NCI-H1105 (cell line): ENCODE measurements at regions not wholly inside any gene's neighbourhood (a gene's known extent, or its start where the extent isn't known, plus 50 kb on each side); places are given as distances from the start of the nearest gene placed in this dataset.
"Not testable (repeated sequence)": the region's sequence is repeated elsewhere in the genome, so short reads cannot be mapped to it uniquely, and the experiment has no call there.

ENCODE experiments used
- DNase-seq: peaks from one replicate; lab custom pipeline; 2025; lab: John Stamatoyannopoulos, UW

DNA sequence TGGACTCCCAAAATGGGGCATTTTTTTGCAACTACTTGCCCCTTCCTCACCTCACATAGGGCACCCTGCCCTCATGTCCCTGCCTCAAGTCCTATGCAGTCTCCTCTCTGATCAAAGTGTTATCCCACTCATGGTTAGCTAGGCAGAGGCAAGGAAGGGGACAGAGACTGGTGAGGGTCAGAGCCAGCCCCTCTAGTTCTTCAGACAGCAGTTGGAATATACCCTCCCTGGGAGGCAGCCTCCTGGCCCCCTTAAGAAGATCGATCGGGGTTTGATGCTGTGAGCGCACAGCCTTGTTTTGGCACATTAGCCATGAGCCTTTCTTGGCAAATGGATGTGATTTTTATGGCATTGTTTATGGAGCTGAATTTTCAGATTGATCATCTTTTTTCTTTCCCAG, 436.9 kb downstream of the BUD13 start:
- no peak for DNase-seq

GRCh38 chr11:116335078-116335477, 437.7 kb downstream of the BUD13 start:
- no peak for DNase-seq

DNA sequence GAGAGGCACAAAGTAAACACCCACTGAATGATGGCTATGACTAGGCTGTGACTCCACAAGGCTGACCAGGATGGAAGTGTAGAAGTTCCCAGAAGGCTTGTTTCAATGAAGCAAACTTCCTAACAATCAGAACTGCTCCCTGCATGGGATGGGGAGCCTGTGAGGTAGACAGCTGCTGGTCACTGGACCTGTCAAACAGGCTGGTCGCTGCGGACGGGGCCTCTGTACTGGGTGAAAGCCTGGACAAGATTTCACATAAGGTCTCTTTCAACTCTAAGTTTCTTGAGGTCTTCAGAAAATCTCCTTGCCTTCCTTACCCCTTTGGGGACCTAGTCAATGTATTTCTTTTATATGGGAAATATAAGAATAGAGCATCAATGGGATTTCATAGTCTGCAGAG, 438.2 kb downstream of the BUD13 start:
- no peak for DNase-seq

DNA sequence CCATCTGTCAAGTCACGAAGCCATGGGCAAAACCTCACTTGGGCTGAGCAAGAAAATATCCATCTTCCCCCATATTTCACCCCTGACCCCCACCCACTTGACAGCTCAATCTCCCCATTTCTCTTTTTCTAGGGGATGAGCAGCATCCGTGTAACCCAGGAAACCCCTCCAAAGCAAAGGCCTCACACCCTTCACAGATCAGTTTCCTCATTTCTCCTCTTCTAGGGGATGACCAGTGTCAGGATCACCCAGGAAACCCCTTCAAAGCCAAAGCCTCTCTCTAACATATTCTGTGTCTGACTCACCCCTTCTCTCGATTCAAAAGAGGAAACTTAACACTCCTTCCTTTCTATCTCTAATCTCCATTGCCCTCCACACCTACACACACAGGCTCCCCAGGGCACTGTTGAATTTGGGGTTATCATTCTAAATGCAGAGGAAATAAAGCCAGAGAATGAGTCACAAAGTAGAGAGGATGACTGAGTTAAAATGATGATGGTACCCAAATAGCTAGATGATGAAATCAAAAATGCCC, 439.7 kb downstream of the BUD13 start:
- DNase-seq = no peak

DNA sequence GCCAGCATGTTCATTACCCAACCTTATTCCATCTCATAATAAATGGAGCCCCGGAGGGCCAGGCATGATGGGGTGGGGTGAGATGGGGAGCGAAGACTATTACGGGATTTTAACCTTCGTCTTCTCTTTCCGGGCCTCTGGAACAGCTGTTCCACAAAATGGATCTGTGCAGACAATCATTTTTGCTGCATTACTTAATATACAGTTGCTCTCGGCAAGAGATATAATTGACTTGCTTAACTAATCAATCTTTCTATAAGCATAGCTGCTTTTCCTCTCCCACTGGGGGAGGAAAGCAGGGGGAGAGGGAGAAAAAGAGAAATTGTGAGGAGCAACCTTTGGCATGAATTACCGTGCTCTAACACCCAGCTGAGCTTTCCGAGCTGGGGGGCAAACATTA, 440.4 kb downstream of the BUD13 start:
- no peak for DNase-seq

- no peak for DNase-seq
These were observed 441.4 kb downstream of the BUD13 start for GRCh38 chr11:116331381-116331780.

DNA sequence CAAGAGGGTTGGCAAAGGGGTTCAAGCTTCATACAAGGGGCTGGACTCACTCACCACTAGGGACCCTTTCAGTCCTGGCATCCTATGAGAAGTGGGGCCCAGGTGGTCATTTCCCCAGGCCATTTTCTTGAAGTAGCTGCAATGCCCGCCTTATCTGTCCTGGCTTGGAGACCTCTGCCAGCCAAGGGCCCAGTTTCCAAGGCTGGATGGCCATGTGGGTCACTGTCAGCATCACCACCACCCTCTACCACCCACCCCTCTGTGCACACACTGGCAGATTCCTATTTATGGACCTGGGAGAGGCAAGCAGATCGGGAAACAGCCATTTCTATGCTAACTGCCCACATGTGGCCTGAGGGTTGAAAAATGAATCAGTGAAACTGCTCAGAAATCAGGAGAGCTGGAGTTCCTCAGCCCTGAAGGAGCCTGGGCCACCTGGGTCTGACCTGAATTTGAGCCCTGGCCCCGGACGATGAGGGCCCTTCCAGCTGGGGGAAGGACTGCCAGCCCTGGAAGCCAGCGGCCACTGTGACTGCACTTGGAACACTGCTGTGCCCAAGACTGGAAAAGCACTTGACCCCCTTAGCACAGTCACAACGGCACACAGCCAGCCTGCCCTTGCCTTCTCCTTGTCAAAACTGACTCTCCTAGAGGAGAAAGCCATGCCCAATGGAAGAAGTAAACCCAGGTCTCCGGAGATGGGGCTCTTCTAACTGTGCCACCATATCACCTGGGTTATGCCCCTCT, 442.2 kb downstream of the BUD13 start:
- no peak for DNase-seq

- no peak for DNase-seq
These were observed 443.3 kb downstream of the BUD13 start for GRCh38 chr11:116329354-116330090.

GRCh38 chr11:116328851-116329250, 443.9 kb downstream of the BUD13 start:
- no peak for DNase-seq

GRCh38 chr11:116328391-116328790, 444.4 kb downstream of the BUD13 start:
- DNase-seq = no peak

DNA sequence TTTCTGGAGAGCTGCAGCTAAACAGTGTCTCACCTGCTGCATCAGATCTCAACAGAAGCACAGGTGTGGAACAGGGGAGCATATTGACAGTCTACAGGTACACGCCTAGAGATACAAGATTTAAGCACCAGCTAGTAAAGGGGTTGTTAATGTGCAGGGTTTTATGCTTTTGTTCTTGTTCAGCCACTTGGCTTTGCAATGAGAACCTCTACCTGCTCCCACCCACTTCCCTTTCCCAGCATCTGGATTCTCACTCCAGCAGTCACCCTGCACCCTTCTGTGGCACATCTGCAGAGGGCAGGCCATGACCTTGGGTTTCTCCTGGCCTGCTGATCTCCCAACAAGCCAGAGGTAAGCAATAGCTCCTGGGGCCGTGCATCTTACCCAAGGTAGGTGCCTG, 446.6 kb downstream of the BUD13 start:
- no peak for DNase-seq

DNA sequence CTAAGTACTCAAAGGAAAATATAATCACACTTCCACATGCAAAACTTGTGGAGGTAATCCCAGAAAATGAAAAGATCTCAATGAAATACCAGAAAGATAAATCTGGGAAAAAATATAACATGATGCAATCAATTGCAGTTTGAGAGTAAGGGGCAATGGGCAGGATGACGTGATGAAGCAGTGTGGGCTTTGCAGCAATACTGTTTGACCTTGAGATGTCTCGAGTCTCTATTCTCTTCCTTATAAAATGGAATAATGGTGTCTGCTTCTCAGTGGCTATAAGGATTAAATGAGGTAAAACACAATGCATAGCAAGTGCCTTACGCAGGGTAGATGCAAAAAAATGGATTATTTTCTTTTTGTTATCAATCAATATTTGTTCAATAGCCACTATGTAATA, 447.5 kb downstream of the BUD13 start:
- DNase-seq = no peak

DNA sequence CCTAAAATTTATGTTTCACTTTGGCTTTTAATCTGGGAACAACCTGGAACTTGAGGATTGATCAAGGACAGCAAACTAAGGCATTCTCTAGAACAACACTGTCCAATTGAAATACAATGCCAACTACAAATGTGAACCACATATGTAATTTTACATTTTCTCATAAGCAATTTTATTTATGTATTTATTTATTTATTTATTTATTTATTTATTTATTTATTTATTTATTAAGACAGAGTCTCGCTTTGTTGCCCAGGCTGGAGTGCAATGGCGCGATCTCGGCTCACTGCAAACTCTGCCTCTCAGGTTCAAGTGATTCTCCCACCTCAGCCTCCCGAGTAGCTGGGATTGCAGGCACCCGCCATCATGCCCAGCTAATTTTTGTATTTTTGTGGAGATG, 448.7 kb downstream of the BUD13 start:
- DNase-seq = not testable (repeated sequence)

DNA sequence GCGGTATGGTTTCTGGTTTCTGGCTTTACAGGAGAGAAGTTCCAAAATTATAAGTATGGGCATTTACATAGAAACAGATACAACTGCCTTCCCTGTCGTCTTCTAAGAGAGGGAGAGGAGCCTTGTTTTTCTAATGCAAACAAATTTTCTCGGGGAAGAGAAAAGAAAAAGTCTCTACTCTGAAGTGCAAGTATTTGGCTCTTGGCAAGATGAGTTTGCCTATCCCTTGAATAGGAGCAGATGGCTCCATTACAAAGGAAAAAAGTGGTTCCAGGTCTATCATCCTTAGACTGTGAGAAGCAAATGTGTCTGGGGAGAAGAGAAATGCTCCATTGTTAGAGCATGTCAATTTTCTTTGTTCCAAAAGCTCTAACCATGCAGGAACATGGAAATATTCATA, 455.6 kb downstream of the BUD13 start:
- DNase-seq = no peak

GRCh38 chr11:116314006-116314405, 458.8 kb downstream of the BUD13 start:
- DNase-seq = no peak

DNA sequence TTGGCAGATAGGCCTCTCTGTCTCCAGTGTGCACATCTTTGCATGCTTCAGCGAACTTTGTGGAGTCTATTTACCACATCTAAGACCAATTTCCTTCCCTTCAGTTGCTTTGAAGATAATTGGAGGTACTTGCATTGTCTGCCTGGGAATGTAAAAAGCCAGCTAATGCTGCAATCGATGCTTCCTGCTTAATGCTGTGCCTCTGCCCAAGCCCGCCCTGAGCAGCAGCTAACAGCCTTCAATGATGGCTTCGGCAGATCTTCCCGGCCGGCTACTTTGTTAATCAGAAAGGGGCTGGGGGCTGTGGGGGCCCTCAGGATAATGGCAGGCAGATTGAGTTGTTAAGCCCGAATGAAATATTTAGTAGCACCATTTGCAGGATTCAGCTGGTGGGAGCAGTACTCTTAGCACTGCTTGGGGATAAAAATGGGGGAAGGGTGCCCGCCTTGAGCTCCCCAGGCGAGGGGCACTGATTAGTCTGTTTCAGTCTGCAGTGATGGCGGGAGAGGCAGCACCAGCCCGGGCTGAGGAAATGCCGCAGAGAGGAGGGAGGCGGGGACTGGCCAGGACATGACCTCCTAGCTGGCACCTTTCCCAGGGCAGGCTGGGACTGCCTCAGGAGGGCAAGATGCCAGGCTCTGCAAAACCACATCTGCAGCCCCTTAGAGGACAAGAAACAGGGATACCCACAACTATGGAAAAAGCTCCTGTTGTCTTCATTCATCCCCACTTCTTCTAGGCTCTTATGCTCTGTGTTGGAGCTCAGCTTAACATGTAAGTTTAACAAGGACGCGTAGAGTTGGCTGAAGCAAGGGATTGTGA, 460.0 kb downstream of the BUD13 start:
- DNase-seq = peak; percentile 98

DNA sequence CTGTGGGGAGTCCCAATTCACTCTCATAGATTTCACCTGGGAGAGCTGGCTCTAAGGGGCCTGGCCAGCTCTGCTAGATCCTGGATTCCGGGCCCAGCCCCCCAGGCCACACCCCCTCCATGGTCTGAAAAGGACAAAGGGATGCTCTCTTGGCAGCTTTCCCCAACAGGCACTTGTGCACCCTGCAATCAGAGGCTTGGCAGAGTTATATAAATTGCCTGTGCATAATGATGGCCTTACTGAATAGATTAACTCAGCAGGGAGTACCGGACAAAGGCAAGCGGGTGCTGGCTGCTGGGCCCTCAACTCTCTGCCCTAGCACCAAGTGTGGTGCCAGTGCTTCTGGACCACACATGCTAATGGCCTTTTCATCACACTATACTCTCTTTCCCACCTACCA, 461.6 kb downstream of the BUD13 start:
- DNase-seq = peak; percentile 83

- DNase-seq = no peak
These were observed 462.1 kb downstream of the BUD13 start for GRCh38 chr11:116310698-116311097.

DNA sequence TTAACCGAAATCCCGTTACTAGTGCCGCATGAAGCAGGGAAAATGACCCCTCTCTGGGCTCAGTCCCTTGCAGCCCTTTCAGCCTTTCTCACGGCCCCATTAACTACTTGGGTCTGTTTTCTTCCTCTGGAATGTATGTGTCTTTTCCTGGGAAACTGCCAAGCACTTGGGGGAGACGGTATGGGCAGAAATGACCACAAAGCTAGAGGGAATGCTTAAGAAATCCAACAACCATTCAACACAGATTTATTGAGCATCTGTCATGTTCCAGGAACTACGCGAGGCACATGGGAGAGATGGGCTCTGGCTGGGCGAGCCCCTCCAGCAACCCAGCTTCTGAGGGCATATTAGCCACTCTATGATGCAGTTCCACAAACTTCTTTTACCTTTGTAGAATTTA, 462.6 kb downstream of the BUD13 start:
- DNase-seq = no peak

DNA sequence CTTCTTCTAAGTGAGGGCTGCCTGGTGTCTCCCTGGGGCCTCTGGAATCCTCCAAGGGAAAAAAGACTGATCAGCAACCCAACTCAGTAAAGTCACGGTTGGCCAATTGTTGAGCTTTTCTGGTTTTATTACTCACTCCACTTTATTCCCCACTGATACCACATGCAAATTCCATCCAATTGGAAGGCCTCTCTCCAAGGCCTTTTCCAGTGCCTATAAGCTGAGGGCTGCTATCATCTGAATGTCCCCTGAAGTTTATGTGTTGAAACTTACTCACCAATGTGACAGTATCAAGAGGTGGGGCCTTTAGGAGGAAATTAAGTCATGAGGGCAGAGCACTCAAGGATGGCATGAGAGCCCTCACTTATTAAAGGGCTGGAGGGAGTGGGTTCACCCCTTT, 463.3 kb downstream of the BUD13 start:
- DNase-seq = no peak

- no peak for DNase-seq
These were observed 470.0 kb downstream of the BUD13 start for GRCh38 chr11:116302756-116303155.

- no peak for DNase-seq
These were observed 471.6 kb downstream of the BUD13 start for GRCh38 chr11:116301141-116301540.

DNA sequence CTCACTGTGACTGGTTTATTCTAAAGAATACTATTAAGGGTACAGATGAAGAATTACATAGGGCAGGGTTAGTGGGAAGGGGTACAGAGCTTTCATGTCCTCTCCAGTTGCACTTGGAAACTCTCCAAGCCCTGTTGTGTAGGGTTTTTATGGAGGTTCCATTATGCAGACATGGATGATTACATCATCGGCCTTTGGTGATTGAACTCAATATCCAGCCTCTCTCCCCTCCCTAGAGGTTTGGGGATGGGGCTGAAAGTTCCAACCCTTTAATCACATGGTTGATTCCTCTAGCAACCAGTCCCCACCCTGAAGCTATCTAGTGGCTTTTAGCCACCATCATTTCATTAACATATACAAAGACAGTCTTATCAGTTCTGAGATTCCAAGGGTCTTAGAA, 472.6 kb downstream of the BUD13 start:
- peak; percentile 20 for DNase-seq
